HG03103 (cell line): ENCODE measurements at regions not wholly inside any gene's neighbourhood (a gene's known extent, or its start where the extent isn't known, plus 50 kb on each side); places are given as distances from the start of the nearest gene placed in this dataset.

Source experiments
- ATAC-seq: cut with Tn5 transposase; IDR thresholded peaks from one replicate; pipeline ENCODE4 v1.9.1; 2021; ENCODE audit warnings: low read depth; ENCODE audit not compliant: unreplicated experiment

GRCh38 chr10:4470231-4470835 lies 355.7 kb upstream of the AKR1E2 start:
- ATAC-seq = no peak

DNA sequence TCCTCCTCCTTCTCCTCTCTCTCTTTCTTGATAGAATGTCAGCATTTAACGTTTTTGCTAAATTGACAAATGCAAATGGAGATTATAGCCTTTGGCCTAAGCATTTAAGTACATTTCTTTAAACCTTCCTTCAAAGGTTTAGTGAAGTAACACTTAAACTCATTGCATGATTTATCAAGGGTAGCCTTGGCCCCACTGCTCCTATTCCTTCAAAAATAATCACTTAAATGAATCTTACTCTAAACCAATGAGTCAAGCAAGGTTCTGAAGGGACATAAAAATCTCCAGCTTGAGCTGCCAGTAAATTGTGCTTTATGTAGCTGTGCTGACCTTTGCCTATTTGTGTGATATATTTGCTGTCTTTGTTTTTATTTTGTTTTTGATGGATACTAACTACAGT lies 358.5 kb upstream of the AKR1E2 start:
- ATAC-seq = no peak

- ATAC-seq = no peak
Observed at GRCh38 chr10:4460267-4460666, 365.7 kb upstream of the AKR1E2 start.

GRCh38 chr10:4459531-4459930 lies 366.5 kb upstream of the AKR1E2 start:
- no peak for ATAC-seq

DNA sequence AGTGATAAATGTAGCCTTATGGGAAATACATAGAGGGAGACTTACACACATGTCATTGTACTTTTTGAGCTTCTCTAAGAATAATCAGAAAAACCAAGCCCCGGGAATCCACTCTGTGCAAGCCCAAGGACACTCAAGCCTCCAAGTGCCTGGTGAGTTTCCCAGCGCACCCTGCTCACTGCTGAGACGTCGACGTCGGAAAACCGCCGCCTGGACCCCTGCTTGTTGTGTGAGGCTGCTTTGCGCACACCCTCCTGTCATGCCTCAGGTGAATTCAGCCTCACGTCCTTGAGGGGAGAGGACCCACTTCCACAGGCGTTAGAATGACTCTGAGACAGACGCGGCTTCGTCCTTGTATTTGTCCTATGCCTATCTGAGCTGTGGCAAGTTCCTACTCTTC lies 368.4 kb upstream of the AKR1E2 start:
- ATAC-seq = no peak

DNA sequence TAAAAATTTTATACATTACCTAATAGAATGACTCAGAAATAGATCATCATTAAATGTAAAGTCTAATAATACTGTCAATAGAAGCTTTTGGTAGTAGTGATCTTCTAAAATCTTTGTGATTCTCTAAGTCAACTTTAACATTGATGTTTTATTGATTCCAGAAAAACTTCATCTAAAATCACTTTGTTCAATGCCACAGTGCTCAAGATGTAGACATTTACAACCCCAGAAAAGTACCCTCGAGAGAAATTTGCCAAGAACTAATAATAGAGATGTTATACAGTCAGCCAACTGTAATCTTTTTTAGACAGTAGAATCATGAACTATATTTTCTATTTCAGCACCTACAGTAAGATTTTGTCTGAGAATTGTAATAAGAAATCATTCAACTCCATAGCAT lies 369.2 kb upstream of the AKR1E2 start:
- ATAC-seq = no peak

- no peak for ATAC-seq
Observed at GRCh38 chr10:4456279-4456678, 369.7 kb upstream of the AKR1E2 start.

GRCh38 chr10:4453950-4454349 lies 372.1 kb upstream of the AKR1E2 start:
- ATAC-seq = no peak

DNA sequence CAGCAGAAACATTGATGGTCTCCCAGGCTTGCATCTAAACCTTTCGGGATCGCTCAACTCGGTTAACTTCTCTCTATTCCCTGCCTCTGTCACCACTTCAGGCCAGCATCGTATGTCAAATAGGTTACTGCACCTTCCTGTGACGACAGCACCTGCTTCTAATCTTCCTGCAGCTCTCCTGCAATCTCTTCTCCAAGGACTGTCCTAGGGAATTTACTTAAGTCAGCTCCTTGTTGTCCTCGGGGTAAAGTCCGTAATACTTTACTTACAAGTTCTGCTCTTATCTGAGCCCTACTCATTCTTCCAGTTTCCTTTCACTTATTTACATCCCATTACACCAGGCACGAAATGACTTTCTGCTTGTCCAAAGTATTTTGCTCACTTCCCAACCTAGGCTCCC lies 372.7 kb upstream of the AKR1E2 start:
- ATAC-seq = no peak

GRCh38 chr10:4450981-4451908 lies 374.8 kb upstream of the AKR1E2 start:
- ATAC-seq = no peak

GRCh38 chr10:4450169-4450568 lies 375.8 kb upstream of the AKR1E2 start:
- ATAC-seq = no peak

DNA sequence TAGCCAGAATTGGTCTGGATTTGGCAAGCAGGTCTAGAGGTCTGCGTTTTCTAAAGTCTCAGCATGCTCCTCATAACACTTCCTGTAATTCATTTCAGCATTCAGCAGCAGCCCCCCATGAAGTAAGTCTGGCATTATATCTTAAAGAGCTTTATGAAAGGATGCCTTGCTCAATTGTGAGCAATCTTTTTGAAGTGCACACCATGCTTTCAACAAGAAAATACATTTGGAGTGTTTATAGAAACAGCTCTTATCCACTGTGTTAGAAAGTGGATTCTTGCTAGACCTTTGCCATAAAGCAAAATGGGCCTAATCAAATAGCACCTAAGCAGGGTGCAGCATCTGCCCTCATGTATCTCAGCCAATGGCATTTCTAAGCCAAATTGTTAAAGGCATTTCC lies 378.0 kb upstream of the AKR1E2 start:
- no peak for ATAC-seq

DNA sequence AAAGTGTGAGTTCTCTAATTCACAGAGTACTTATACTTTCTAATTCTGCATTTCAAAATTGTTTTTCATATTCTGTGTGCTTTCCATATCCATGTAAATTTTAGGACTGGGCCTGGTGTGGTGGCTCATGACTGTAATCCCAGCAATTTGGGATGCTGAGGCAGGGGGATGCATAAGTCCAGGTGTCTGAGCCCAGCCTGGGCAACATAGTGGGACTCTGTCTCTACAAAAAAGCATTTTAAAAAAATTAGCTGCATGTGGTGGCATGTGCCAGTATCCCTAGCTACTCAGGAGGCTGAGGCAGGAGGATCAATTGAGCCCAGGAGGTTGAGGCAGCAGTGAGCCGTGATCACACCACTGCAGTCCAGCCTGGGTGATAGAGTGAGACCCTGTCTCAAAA lies 382.6 kb upstream of the AKR1E2 start:
- no peak for ATAC-seq

DNA sequence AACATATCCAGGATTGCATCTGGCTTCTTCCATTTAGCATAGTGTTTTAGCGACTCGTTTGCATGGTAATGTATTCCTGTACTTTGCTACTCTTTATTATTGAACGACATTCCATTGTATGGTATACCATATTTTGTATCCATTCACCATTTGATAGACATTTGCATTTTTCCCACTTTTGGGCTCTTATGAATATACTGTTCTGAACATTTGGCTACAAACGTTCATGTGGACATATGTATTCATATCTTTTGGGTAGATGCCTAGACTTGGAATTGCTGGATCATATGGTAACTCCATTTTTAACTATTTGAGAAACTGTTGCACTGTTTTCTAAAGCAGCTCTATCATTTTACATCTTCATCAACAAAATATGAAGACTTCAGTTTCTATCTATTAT lies 383.7 kb upstream of the AKR1E2 start:
- no peak for ATAC-seq

GRCh38 chr10:4440260-4440659 lies 385.7 kb upstream of the AKR1E2 start:
- no peak for ATAC-seq

- no peak for ATAC-seq
Observed at GRCh38 chr10:4437791-4438190, 388.2 kb upstream of the AKR1E2 start.

DNA sequence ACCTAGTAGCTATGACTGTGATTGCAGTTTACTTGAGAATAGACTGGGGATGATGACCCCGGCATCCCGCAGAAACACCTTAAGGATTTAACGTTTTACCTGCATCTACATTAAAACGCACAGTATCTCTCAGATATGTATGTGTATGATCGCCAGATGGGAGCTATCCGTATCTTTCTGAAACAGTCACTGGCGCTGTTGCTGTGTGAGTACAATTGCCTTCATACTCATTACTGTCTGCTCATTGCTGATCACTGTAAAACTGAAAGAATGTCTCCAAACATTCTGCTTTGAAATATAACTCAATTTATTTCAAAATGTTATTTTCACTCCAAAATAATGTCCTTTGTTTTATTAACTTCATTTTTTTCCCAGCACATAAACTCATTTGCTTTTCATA lies 388.9 kb upstream of the AKR1E2 start:
- no peak for ATAC-seq

DNA sequence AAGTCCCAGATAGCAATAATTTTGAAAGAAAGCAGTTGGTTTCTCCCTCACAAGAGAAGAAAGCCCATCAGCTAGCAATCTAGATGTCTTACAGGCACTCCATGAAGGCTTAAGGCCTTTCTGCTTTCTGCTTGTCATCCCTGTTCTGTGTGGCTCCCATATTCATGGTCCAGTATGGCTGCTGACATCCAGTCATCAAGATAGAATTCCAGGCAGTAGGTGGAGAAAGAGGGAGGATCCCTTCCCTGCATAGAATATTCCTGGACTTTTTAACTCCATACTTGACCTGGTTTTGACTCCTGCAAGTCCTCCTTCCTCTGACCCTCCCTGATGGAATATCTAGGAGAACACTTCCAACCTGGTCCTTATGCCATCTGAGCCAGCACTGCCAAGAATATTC lies 389.9 kb upstream of the AKR1E2 start:
- no peak for ATAC-seq

- no peak for ATAC-seq
Observed at GRCh38 chr10:4434516-4435071, 391.4 kb upstream of the AKR1E2 start.

- ATAC-seq = no peak
Observed at GRCh38 chr10:4434105-4434504, 391.9 kb upstream of the AKR1E2 start.

GRCh38 chr10:4431114-4431863 lies 394.7 kb upstream of the AKR1E2 start:
- ATAC-seq = no peak
